GM20000 (cell line): ENCODE measurements at regions not wholly inside any gene's neighbourhood (a gene's known extent, or its start where the extent isn't known, plus 50 kb on each side); places are given as distances from the start of the nearest gene placed in this dataset.
A peak's percentile ranks its signal among the peaks of the same experiment; 100 is the strongest.

ENCODE experiments used
- DNase-seq: peaks from one replicate; pipeline ENCODE4 v3.0.0; 2012; ENCODE audit warnings: low spot score
- TF ChIP-seq, protein P1 (sequence below): IDR thresholded peaks from 2 replicates; pipeline ENCODE4 v1.5.1; 2012; ENCODE audit warnings: mild to moderate bottlenecking, control low read depth; ENCODE audit errors: extremely low read depth, missing control alignments

DNA sequence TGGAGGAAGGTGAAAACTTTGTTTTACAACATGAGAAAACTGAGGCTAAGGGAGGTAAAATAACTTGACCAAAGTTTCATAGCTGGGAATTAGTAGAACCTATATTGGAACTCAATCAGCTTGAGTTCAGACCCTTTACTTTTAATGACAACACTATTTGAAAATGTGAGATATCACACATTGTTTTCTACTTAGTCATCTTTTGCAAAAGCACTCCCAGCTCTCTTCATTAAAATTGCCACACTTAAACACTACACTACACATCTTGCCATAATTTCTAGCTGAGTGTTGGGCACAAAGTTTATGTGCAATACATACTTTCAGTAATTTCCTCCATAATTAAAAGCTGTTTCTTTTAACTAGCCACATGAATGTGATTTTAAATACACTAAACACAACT lies 230.4 kb upstream of the DCBLD2 start:
- no peak for DNase-seq
- TF ChIP-seq, protein P1, sequence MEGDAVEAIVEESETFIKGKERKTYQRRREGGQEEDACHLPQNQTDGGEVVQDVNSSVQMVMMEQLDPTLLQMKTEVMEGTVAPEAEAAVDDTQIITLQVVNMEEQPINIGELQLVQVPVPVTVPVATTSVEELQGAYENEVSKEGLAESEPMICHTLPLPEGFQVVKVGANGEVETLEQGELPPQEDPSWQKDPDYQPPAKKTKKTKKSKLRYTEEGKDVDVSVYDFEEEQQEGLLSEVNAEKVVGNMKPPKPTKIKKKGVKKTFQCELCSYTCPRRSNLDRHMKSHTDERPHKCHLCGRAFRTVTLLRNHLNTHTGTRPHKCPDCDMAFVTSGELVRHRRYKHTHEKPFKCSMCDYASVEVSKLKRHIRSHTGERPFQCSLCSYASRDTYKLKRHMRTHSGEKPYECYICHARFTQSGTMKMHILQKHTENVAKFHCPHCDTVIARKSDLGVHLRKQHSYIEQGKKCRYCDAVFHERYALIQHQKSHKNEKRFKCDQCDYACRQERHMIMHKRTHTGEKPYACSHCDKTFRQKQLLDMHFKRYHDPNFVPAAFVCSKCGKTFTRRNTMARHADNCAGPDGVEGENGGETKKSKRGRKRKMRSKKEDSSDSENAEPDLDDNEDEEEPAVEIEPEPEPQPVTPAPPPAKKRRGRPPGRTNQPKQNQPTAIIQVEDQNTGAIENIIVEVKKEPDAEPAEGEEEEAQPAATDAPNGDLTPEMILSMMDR = no peak

DNA sequence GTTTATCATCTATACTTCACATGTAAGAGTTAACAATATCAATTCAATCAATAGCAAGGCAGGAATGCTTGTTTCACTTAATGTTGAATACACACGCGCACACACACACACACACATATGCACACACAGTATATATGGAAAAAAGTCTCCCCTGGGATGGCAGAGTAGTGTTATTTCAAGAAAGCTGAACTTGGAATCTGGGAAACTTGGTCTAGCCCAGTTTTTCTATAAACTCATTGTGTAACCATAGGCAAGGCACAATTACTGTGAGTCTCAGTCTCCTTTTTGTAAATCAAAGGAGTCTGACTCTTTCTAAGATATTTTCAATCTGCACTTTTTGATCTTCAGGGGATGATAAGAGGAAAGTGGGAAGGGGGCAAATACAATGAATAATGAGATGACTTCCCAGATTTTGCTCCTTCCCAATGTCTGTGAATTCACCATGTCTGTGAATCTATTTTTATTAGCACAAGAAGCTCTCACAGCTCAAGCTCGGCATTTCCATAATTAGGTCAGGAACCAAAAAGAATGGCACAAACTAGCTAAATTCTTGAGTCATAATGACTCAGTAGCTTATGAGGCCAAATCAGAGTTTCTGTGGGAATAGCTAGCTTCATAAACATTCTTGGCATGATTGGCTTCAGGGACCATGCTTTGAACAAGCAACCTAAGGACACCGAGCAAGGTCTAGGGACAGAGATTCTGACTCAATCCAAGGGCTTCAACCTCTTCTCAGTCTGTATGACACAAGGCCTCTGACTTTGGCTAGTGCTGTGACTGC lies 227.4 kb upstream of the DCBLD2 start:
- DNase-seq = no peak
- TF ChIP-seq, protein P1 = no peak

DNA sequence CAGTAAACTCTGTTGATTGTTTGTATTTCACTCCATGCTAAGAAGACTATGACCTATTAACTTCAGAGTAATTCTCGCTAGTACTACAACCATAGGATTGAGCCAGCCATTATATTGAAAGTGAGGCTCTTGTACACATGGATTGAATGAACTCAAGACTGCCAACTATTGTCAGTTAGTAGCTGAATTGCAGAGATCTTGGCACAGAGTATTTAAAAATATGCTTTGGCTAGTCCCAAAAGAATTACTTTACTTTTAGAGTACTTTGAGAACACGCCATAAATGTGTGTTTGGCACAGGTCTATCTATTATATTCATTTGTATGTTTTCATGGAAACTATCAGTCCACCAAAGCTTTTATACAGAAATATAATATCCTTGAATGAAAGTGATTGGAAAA lies 226.7 kb upstream of the DCBLD2 start:
- TF ChIP-seq, protein P1 = no peak

DNA sequence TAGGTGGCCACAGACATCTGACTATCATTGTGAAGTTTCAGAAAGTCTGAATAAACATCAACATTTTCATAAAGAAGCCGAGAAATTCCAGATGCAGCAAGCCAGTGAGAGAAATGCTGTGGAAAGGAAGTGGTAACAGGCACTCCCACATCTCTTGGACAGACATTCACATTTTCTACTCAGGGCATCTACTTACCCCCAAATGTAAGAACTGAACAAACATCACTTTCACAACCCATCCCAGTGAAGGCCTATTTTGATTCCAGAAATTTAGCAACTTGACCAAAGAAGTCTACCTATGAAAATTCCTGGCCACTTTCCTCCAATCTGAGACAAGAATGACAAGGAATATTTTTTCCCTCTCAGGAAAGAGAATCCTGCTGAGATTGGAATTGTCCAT lies 224.8 kb upstream of the DCBLD2 start:
- TF ChIP-seq, protein P1 = no peak
- DNase-seq = no peak

More for the DNA sequence above, 226.7 kb upstream of the DCBLD2 start:
- no peak for DNase-seq

DNA sequence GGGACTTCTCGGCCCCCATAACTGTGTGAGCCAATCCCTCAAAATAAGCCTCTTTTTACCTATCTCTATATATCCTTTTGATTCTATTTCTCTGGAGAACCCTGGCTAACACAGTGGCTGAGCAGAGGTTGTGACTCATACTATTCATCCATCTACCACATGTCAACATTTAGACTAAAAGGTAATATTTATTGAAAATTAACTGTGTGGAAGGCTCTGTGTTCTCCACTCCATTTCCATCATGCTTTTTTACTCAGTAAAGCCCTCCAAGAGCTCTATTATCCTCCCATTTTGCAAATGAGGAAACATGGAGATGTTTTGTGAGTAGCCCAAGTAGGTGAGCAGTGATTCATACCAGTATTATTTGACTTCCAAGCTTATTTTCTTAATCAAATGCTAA lies 217.9 kb upstream of the DCBLD2 start:
- TF ChIP-seq, protein P1 = no peak
- DNase-seq = no peak

DNA sequence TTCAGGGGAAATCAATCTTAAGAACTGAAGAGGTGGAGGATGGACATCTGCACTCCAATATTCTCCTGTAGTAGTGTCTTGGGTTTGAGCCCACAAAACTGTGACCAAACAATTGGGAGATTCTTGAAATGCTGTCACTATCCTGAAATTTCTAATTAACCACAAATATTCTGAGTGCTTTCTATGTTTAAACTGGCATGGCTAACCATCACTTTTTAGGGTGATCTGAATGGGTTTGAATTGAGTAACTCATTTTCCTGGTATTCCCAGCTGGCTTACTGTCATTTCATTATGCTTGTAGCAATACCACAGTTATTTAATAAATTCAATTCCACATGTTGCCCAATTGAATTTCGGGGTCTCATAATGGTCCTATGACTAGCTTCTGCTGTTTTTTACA lies 216.9 kb upstream of the DCBLD2 start:
- TF ChIP-seq, protein P1 = no peak
- DNase-seq = no peak

DNA sequence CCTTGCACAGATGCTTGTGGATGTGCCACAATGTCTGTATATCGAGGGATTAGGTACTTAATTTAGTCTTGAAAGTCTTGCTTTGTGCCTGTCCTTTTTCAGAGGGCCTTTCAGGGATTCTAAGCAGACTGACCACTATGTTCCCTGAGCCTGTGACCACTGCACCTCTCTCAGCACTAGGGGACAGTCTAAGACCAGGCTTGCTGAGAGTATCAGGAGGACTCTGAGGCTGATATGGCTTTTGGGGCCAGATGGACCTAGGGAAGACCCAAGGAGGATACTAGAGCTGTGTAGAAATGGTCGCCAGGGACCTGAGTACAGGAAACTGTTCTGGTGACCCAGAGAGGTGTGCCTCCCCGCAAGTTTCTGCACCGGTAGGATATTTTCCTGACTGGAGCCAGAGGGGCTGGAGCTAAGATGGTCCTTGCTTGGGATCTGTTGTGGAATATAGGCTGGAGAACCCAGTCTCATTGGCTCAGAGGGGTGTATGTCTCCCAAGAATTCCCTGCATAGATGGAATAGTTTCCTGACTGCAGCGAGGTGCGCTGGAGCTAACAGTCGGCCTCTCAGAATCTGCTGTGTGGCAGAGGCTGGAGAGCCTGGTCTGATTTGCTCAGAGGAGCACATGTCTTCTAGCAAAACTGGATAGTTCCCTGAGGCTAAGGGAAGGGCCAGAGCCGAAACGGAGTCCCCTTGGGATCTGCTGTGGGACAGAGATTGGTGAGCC lies 213.2 kb upstream of the DCBLD2 start:
- peak; percentile 17 for DNase-seq

More for the DNA sequence above, 213.2 kb upstream of the DCBLD2 start:
- TF ChIP-seq, protein P1 = peak; percentile 15
